Uterus (tissue), 3 donors: ENCODE measurements at regions not wholly inside any gene's neighbourhood (a gene's known extent, or its start where the extent isn't known, plus 50 kb on each side); places are given as distances from the start of the nearest gene placed in this dataset.
"Not testable (repeated sequence)": the region's sequence is repeated elsewhere in the genome, so short reads cannot be mapped to it uniquely, and the experiment has no call there.

Experiments
- DNase-seq, 2 donors: peaks; one replicate each; pipeline ENCODE4 v3.0.0-alpha.2; 2019 to 2020
- H3K27ac ChIP-seq, 2 donors: fragments of 200-600 bp; sonication (generic); 1 replicate in 1 of 2; 2 replicates in 1 of 2; pipeline ENCODE4 v1.5.1; 2016 to 2018
- H3K27me3 ChIP-seq, 2 donors: fragments of 200-600 bp; sonication (generic); one replicate each; pipeline ENCODE4 v1.5.1; 2018 to 2019; ENCODE audit warnings: control low read depth in 1 of 2
- H3K36me3 ChIP-seq, 2 donors: fragments of 200-600 bp; sonication (generic); one replicate each; pipeline ENCODE4 v1.5.1; 2019; ENCODE audit warnings: control low read depth in 1 of 2
- H3K4me1 ChIP-seq, 2 donors: fragments of 200-600 bp; sonication (generic); one replicate each; pipeline ENCODE4 v1.5.1; 2018 to 2019; ENCODE audit warnings: control low read depth in 1 of 2
- H3K4me3 ChIP-seq, 2 donors: fragments of 200-600 bp; sonication (generic); 1 replicate in 1 of 2; 2 replicates in 1 of 2; pipeline ENCODE4 v1.5.1; 2018 to 2019; ENCODE audit warnings: mild to moderate bottlenecking in 1 of 2
- H3K9me3 ChIP-seq, 2 donors: fragments of 200-600 bp; sonication (generic); one replicate each; pipeline ENCODE4 v1.5.1; 2019; ENCODE audit warnings: control low read depth in 1 of 2
- POLR2A ChIP-seq, 2 donors: fragments of 450-650 bp; IDR thresholded peaks; one replicate each; pipeline ENCODE4 v1.6.1; 2016; ENCODE audit warnings: antibody characterized with exemption in 2 of 2, mild to moderate bottlenecking in 1 of 2, moderate library complexity in 1 of 2
- intact Hi-C: fragments of 100-400 bp; cut with DNase I; formaldehyde crosslinking; loops from one replicate; pipeline ENCODE4 v1.15.1; 2023; ENCODE audit warnings: low total_unique reads
- TF ChIP-seq, protein P1 (sequence below), 4 experiments: fragments of 200-600 bp in 2 of 4; fragments of 450-650 bp in 2 of 4; sonication (generic) in 2 of 4; IDR thresholded peaks; one replicate each; pipeline ENCODE4 v1.5.1; 2016 to 2019; ENCODE audit warnings: antibody characterized with exemption in 4 of 4, mild to moderate bottlenecking in 2 of 4, moderate library complexity in 1 of 4
- donor health status: DM: yes; HTN: yes; CAD: no.

DNA sequence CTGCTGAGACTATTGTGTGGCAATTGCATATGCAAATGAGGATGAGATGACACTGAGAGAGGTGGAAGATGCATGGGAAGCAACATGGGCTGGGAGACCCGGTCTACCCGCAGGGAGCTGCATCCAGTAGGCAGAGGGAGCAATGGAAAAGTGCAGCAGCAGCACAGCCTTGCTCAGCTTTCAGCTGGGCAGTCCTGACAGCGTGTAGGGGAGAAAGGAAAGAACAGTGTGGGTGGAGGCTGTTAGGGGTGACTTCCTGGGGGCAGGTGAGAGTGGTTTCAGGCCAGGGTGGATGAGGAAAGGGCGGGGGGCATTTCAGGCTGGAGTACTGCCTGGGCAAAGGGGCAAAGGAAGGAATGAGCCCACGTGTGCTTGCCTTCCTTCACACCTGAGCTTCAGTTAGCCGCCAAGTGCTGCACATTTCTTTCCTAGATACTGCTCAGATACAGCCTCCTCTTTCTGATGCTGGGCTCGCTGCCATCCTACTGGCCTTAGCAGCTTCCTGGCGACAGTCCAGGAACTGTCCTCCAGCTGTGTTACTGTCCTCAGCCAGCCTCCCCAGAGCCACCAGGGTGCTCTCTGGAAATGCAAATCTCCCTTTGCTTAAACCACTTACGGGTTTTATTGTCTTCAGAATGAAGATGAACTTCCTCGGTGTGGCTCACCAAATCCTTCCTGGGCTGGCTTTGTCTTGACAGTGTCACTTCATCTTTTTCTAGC lies 276.3 kb downstream of the TSN start:
- no peak for DNase-seq
- Histone ChIP-seq H3K9me3 (no peaks in the 10 kb centered on the region), H3K4me1 (no peaks in the 10 kb centered on the region), H3K27me3 (no peaks in the 10 kb centered on the region), H3K27ac (no peak overlapping the region), H3K4me3 (no peak overlapping the region), H3K36me3 (no peaks in the 10 kb centered on the region)
- TF ChIP-seq POLR2A (IDR thresholded peaks at IDR 0.05): no peak
- TF ChIP-seq, protein P1, sequence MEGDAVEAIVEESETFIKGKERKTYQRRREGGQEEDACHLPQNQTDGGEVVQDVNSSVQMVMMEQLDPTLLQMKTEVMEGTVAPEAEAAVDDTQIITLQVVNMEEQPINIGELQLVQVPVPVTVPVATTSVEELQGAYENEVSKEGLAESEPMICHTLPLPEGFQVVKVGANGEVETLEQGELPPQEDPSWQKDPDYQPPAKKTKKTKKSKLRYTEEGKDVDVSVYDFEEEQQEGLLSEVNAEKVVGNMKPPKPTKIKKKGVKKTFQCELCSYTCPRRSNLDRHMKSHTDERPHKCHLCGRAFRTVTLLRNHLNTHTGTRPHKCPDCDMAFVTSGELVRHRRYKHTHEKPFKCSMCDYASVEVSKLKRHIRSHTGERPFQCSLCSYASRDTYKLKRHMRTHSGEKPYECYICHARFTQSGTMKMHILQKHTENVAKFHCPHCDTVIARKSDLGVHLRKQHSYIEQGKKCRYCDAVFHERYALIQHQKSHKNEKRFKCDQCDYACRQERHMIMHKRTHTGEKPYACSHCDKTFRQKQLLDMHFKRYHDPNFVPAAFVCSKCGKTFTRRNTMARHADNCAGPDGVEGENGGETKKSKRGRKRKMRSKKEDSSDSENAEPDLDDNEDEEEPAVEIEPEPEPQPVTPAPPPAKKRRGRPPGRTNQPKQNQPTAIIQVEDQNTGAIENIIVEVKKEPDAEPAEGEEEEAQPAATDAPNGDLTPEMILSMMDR (IDR thresholded peaks at IDR 0.05): no peak
- intact Hi-C loops: no loop called here

DNA sequence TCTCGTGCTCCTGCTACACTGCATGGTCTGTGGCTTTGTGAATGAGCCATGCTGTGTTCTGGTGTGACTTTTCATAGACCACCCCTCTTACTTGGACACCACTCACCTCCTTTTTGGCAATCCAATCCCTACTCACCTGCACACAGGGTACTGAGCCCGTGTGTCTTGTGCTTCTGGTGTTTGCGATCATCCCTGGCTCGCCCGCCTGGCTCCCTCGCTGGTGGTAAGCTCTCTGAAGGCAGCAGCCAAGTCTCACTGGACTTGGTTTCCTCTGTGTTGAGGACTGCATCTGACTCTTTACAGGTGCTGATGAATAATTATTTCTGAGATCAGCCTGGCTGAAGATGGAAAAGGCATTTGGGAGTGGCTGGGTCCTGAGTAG lies 276.8 kb downstream of the TSN start:
- TF ChIP-seq, protein P1 (IDR thresholded peaks at IDR 0.05): no peak
- TF ChIP-seq POLR2A (IDR thresholded peaks at IDR 0.05): no peak
- Histone ChIP-seq H3K4me3 (no peak overlapping the region), H3K4me1 (no peaks in the 10 kb centered on the region), H3K27ac (no peak overlapping the region), H3K36me3 (no peaks in the 10 kb centered on the region), H3K9me3 (no peaks in the 10 kb centered on the region), H3K27me3 (no peaks in the 10 kb centered on the region)
- DNase-seq: no peak
- intact Hi-C loops: no loop called here

DNA sequence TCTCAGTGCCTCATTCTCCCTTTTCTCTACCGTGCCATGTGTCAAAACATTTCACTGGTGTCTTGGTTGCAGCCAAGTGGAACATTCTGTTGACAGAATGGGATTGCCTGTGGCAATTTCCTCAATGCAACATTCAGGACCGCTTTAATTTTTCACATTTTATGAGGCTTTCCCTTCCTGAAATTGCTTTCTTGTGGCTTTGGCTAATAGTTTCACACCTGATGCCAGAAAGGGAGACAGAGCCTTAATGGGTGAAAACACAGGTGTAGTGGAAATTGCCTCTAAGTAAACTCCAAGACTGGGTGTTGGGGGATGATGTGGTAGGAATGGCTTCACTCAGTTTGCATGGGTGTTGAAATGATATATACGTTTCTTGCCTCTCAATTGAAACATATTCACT lies 278.3 kb downstream of the TSN start:
- DNase-seq: no peak
- H3K4me1 ChIP-seq: no peaks in the 10 kb centered on the region
- no peaks in the 10 kb centered on the region for H3K9me3 ChIP-seq
- H3K27ac ChIP-seq: no peak overlapping the region
- H3K4me3 ChIP-seq: no peak overlapping the region
- no peaks in the 10 kb centered on the region for H3K27me3 ChIP-seq
- H3K36me3 ChIP-seq: no peaks in the 10 kb centered on the region
- intact Hi-C loops: no loop called here
- no peak for TF ChIP-seq POLR2A (IDR thresholded peaks at IDR 0.05)
- TF ChIP-seq, protein P1 (IDR thresholded peaks at IDR 0.05): no peak

DNA sequence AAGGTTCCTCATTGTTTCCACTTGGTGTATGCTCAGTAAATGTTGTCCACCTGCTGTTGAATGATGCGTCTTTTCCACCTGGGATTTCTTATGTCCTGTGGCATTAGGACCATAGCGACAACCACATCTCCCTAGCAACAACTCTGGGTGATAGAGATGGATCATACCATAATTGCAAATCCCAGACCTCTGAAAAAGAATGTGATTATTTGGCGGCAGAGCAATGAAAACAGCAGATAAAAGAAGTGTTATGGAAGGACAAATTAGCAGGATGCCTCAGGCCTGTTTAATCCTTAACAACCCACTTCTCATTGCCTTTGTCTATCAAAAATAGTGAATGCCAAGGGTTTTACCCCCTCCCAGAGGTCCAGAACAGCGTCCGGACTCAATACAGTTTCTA lies 278.9 kb downstream of the TSN start:
- DNase-seq: no peak
- Histone ChIP-seq H3K9me3 (no peaks in the 10 kb centered on the region), H3K4me1 (no peaks in the 10 kb centered on the region), H3K27me3 (no peaks in the 10 kb centered on the region), H3K4me3 (no peak overlapping the region), H3K27ac (no peak overlapping the region), H3K36me3 (no peaks in the 10 kb centered on the region)
- intact Hi-C loops: no loop called here
- TF ChIP-seq, protein P1 (IDR thresholded peaks at IDR 0.05): no peak
- no peak for TF ChIP-seq POLR2A (IDR thresholded peaks at IDR 0.05)

DNA sequence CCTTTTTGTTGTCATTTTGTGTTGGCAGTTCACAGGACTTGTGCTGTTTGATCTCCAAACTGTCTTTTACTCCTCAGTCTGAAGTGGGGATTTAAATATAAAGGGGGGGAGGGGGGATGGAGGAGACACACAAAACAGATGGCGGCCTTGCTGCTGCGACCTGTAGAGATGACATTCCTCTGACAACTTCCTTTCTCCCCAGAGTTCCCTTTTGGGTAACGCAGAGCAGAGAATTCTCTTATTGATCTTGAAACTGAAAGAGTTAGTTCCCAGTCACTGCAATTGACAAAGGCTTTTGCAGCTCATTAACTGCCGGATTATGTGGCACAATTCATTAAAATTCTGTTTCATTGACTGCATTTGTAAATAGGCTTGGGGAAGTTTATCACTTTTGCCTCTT lies 279.3 kb downstream of the TSN start:
- intact Hi-C loops: no loop called here
- DNase-seq: no peak
- no peaks in the 10 kb centered on the region for H3K36me3 ChIP-seq
- H3K4me3 ChIP-seq: no peak overlapping the region
- no peaks in the 10 kb centered on the region for H3K9me3 ChIP-seq
- no peaks in the 10 kb centered on the region for H3K27me3 ChIP-seq
- no peak overlapping the region for H3K27ac ChIP-seq
- TF ChIP-seq, protein P1 (IDR thresholded peaks at IDR 0.05): no peak
- no peak for TF ChIP-seq POLR2A (IDR thresholded peaks at IDR 0.05)
- H3K4me1 ChIP-seq: no peaks in the 10 kb centered on the region

DNA sequence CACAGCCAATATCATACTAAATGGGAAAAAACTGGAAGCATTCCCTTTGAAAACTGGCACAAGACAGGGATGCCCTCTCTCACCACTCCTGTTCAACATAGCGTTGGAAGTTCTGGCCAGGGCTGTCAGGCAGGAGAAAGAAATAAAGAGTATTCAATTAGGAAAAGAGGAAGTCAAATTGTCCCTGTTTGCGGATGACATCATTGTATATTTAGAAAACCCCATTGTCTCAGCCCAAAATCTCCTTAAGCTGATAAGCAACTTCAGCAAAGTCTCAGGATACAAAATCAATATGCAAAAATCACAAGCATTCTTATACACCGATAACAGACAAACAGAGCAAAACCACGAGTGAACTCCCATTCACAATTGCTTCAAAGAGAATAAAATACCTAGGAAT lies 283.4 kb downstream of the TSN start:
- DNase-seq, H3K4me3 ChIP-seq, H3K4me1 ChIP-seq, H3K27ac ChIP-seq, H3K36me3 ChIP-seq, H3K27me3 ChIP-seq, H3K9me3 ChIP-seq, intact Hi-C loops: not testable (repeated sequence)
